HG03060 (cell line): ENCODE measurements at regions not wholly inside any gene's neighbourhood (a gene's known extent, or its start where the extent isn't known, plus 50 kb on each side); places are given as distances from the start of the nearest gene placed in this dataset.
"Not testable (repeated sequence)": the region's sequence is repeated elsewhere in the genome, so short reads cannot be mapped to it uniquely, and the experiment has no call there.

Source experiments
- ATAC-seq: cut with Tn5 transposase; IDR thresholded peaks from one replicate; pipeline ENCODE4 v1.9.1; 2021; ENCODE audit warnings: low read depth, moderate number of reproducible peaks; ENCODE audit not compliant: unreplicated experiment

DNA sequence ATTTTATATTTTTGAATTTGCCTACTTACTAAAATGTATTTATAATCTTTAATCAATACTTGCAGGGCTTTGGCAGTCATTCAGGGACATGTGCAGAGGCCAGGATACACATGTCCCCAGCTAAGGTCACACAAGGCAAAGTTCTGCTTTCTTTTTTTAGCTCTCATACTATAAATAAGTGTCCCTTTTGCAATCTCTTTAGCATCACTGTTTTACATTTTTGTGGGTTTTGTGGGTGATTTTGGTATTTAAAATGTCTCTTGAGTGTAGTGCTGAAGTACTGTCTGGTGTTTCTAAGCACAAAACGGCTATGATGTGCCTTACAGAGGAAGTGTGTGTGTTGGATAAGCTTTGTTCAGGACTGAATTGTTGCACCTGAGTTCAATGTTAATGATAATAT lies 309.0 kb upstream of the GULP1 start:
- peak; percentile 86 for ATAC-seq

DNA sequence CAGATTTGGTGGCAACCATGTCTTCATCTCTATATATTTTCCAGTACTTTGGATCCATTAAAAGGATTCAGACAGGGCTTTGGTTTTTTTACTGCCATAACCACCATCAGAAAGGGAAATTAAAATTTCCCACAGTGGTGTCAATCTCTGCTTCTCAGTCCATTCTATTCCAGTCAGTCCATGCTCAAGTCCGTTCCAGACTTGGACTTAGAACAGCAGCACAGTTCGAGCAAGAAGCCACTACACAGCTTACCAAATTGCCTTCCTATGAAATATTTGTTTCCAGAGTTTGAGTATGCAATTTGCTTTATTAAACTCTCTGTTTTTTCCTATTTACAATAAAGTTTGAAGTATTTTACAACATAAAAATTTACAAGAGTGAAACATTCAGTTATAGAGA lies 306.5 kb upstream of the GULP1 start:
- ATAC-seq = no peak

GRCh38 chr2:187985923-187986322 lies 305.8 kb upstream of the GULP1 start:
- no peak for ATAC-seq

DNA sequence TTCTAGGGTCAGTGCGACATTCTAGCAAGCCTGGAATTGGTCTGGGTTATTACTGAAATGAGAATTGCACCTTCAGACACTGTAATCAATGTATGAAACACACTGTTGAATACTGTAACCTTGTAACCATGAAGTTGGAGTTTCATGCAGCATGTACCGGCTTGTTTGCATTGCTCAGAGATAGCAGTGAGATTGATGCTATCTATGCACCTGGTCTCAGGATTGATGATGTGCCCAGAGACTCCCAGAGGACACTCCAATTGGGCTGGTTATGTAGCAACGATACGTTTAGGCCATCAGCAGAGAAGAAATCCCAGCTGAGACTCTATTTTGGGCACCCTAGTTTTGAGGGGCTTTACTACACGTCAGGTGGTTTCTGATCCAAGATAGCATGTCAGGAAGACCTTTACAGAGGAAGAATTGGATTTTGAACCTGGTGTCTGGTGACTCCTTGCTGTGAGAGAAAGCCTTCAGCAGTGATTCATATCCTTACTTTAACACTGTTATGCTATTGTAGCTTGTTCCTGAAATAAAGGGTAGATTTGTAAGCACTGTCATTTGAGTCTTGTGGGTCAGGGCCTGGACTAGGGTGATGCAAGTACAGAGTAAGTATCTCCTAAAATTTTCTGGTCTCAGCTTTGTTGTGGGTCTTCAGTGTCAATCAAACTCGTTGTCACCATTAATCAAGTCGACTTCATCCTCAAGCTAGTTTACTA lies 305.1 kb upstream of the GULP1 start:
- no peak for ATAC-seq

- no peak for ATAC-seq
Measured at GRCh38 chr2:187988348-187988747, 303.3 kb upstream of the GULP1 start.

DNA sequence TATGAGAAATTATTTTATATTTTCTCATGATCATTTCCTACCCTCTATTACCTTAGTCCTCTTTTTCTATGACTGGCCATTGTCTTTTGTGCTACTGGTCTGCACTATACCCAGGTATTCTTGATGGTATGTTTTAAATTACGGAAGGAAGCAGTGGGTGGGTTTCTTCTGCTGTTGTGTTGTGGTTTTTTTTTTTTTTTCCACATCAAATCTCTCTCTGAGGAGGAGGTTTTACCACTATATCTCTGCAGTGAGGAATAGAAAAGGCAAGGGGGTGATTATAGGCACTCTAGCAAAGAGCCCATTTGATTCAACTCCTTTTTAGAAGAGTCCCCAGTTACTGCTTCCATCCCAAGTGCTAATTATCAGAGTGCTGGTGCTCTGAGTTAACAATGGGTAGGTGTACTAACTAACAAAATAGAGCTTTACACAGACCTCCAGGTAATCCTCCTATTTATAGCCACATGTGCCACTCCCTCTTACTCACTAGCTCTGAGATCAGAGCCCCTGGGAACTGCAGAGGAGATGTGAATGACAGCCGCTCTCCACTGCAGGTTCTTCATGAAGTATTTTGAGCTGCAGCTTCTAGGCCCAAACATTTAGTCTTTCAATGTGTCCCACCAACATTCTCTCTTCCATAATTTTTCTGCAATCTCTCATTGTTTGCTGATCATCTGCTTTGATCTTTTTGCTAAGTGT lies 301.6 kb upstream of the GULP1 start:
- no peak for ATAC-seq

DNA sequence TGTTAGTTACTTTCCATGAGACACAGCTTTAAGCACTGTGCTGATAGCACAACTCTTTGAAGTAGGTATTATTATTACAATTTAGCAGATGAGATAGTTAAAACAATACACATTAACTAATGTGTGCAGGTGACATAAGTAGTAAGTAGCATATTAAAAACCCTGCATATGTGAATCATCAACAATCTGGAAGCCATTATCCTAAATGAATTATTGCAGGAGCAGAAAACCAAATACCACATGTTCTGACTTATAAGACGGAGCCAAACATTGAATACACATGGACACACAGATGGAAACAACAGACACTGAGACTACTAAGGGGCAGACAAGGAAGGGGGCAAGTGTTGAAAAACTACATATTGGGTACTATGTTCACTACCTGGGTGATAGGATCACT lies 300.3 kb upstream of the GULP1 start:
- ATAC-seq = no peak

GRCh38 chr2:187994464-187995331 lies 297.0 kb upstream of the GULP1 start:
- ATAC-seq = no peak

GRCh38 chr2:187995556-187995955 lies 296.1 kb upstream of the GULP1 start:
- ATAC-seq = no peak

DNA sequence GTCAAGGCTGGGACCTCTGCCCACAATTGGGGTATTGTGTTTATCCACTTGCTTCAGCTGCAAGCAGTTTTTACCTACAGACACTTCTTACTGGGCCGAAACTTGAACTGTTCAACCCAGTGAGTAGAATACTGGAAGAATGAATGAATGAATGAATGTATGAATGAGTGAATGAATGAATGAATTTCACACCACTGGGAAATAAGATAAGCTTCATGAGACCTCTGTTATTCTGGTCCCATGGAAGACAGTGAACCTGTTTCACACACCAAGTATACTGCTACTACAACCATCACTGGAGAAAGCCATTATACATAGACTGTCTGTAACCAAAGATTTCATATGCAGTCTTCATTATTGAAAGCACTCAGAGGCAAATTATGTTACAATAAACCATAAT lies 295.0 kb upstream of the GULP1 start:
- no peak for ATAC-seq

GRCh38 chr2:188000189-188000588 lies 291.5 kb upstream of the GULP1 start:
- ATAC-seq = no peak

GRCh38 chr2:188003800-188004199 lies 287.9 kb upstream of the GULP1 start:
- no peak for ATAC-seq

GRCh38 chr2:188013767-188014166 lies 277.9 kb upstream of the GULP1 start:
- no peak for ATAC-seq

GRCh38 chr2:188016917-188017316 lies 274.8 kb upstream of the GULP1 start:
- ATAC-seq = no peak

DNA sequence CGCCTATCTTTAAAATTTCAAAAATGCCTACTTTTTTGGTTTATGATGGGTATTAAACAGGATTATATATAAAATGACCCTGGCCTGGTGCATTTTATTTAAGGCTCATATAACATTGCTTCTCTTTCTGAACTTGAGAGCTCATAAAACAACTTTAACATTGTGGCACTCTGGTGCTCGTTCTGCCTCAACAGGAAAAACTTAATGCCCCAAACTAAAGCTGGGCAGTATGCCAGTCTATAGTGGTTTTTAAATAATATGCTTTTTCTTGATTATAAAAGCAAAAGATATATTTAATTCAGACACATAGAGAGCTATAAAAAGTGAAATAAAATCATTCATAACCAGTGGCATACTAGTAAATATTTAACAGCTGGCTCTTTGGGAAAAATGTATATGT lies 269.3 kb upstream of the GULP1 start:
- ATAC-seq = no peak

GRCh38 chr2:188023035-188023434 lies 268.6 kb upstream of the GULP1 start:
- no peak for ATAC-seq

- no peak for ATAC-seq
Measured at GRCh38 chr2:188024811-188025210, 266.9 kb upstream of the GULP1 start.

DNA sequence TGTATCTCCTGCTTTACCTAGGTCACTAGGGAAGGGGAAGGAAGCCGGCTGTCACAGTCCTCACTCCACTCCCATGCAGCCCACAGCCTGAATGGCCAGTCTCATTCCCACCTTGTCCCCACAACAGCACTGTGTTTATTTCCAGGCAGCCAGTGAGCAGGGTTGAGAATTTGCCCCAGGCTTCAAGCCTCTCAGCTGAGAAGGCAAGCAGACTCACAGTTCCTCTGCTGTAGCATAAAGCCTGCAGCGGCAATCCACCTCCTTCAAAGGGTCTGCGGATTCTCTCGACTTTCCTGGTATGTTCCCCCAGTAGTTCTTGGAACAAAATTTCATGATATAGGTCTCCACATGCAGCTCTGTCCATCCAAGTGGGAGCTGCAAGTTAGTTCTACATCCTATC lies 262.9 kb upstream of the GULP1 start:
- ATAC-seq = no peak

- ATAC-seq = no peak
Measured at GRCh38 chr2:188032306-188032705, 259.4 kb upstream of the GULP1 start.

- no peak for ATAC-seq
Measured at GRCh38 chr2:188032786-188033185, 258.9 kb upstream of the GULP1 start.

DNA sequence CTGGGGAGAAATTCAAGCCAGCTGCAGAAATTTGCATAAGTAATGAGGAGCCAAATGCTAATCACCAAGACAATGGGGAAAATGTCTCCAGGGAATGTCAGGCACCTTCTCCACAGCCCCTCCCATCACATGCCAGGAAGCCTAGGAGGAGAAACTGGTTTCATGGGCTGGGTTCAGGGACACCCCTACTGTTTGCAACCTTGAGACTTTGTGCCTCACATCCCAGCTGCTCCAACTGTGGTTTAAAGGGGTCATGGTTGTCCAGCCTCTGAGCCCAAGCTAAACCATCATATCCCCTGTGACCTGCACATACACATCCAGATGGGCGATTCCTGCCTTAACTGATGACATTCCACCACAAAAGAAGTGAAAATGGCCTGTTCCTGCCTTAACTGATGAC lies 258.4 kb upstream of the GULP1 start:
- ATAC-seq = not testable (repeated sequence)
